ENCODE measurements at regions not wholly inside any gene's neighbourhood (a gene's known extent, or its start where the extent isn't known, plus 50 kb on each side); places are given as distances from the start of the nearest gene placed in this dataset.

GRCh38 chr14:29444805-29445204 lies 482.8 kb downstream of the PRKD1 start (continued):
- no peak for TF ChIP-seq HOXB6 (CRISPR knock-in tag; IDR thresholded peaks at IDR 0.05; ENCODE audit: borderline replicate concordance)
- no peak for TF ChIP-seq SNAPC5 (CRISPR knock-in tag; IDR thresholded peaks at IDR 0.05)
- TF ChIP-seq ZKSCAN8 (CRISPR knock-in tag; IDR thresholded peaks at IDR 0.05) = no peak
- TF ChIP-seq, protein P1, sequence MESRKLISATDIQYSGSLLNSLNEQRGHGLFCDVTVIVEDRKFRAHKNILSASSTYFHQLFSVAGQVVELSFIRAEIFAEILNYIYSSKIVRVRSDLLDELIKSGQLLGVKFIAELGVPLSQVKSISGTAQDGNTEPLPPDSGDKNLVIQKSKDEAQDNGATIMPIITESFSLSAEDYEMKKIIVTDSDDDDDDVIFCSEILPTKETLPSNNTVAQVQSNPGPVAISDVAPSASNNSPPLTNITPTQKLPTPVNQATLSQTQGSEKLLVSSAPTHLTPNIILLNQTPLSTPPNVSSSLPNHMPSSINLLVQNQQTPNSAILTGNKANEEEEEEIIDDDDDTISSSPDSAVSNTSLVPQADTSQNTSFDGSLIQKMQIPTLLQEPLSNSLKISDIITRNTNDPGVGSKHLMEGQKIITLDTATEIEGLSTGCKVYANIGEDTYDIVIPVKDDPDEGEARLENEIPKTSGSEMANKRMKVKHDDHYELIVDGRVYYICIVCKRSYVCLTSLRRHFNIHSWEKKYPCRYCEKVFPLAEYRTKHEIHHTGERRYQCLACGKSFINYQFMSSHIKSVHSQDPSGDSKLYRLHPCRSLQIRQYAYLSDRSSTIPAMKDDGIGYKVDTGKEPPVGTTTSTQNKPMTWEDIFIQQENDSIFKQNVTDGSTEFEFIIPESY (CRISPR knock-in tag; IDR thresholded peaks at IDR 0.05) = no peak
- TF ChIP-seq ELF4 (CRISPR knock-in tag; IDR thresholded peaks at IDR 0.05) = no peak

GRCh38 chr14:29446971-29447370 lies 480.7 kb downstream of the PRKD1 start:
- CTCF ChIA-PET (ENCODE audit: low intra/inter-chr PET ratio) = no interaction called here
- no peaks in the 10 kb centered on the region for H3K4me1 ChIP-seq (replicated peaks in 1 of 2; ENCODE audit: control insufficient read depth in 2 of 2, insufficient read depth in 2 of 2, low read length in 2 of 2)
- H4K20me1 ChIP-seq (replicated peaks; ENCODE audit: control insufficient read depth, insufficient read depth, low read length) = no peaks in the 10 kb centered on the region
- DNase-seq (ENCODE audit: extremely low read depth in 1 of 4, low spot score in 3 of 4) = no peak
- FAIRE-seq = no peak
- no peaks in the 10 kb centered on the region for H3K79me2 ChIP-seq (ENCODE audit: control insufficient read depth, insufficient read depth, low read length)
- H3K9me3 ChIP-seq (replicated peaks; ENCODE audit: control insufficient read depth, insufficient read depth, low read depth, low read length) = no peaks in the 10 kb centered on the region
- no peak overlapping the region for H3K4me3 ChIP-seq
- POLR2A ChIA-PET = no interaction called here
- TF ChIP-seq CHD4 (IDR thresholded peaks at IDR 0.05; ENCODE audit: insufficient read depth, insufficient replicate concordance, low read depth, low read length, poor library complexity, severe bottlenecking) = no peak
- TF ChIP-seq SLC30A9 (CRISPR knock-in tag; IDR thresholded peaks at IDR 0.05) = no peak
- no peaks in the 10 kb centered on the region for H3K27me3 ChIP-seq (ENCODE audit: control insufficient read depth in 2 of 2, insufficient read depth in 2 of 2, low read length in 2 of 2)
- H3K9me1 ChIP-seq (ENCODE audit: control insufficient read depth, insufficient read depth, low read length) = no peaks in the 10 kb centered on the region
- no peak overlapping the region for H3K9ac ChIP-seq (ENCODE audit: insufficient read depth in 1 of 2, low read depth in 2 of 2, low read length in 2 of 2)
- BruUV-seq (replicated peaks) = no TSS peak
- H3K27ac ChIP-seq (ENCODE audit: extremely low read depth, low read depth, low read length) = no peak overlapping the region
- WGBS (ENCODE audit: insufficient coverage, low coverage, missing lambda C conversion rate) = 1% methylated on average over 5 of the region's 5 CpGs
- no peak overlapping the region for H3K4me2 ChIP-seq (ENCODE audit: insufficient read depth, low read length)
- no peak for ATAC-seq
- in situ Hi-C loops (cut with MboI) = no loop called here
- no peaks in the 10 kb centered on the region for H3K36me3 ChIP-seq (ENCODE audit: control insufficient read depth, insufficient read depth, low read length)
- no peak overlapping the region for H2AFZ ChIP-seq (ENCODE audit: low read depth, low read length)
- intact Hi-C loops (cut with micrococcal nuclease) = no loop called here
